SK-N-SH treated with all-trans-retinoic acid at 6 μM for 48 hours (cell line): ENCODE measurements at regions not wholly inside any gene's neighbourhood (a gene's known extent, or its start where the extent isn't known, plus 50 kb on each side); places are given as distances from the start of the nearest gene placed in this dataset.
A peak's percentile ranks its signal among the peaks of the same experiment; 100 is the strongest.

ENCODE experiments used
- ATAC-seq: fragments of 200-7000 bp; cut with Tn5 transposase; 3 replicates; pipeline ENCODE4 v1.9.1; 2020; ENCODE audit warnings: mild to moderate bottlenecking, moderate library complexity
- ARNTL ChIP-seq: fragments of 450-650 bp; formaldehyde crosslinking; IDR thresholded peaks from 2 replicates; pipeline ENCODE4 v1.5.0; 2020; ENCODE audit warnings: low read depth, mild to moderate bottlenecking, moderate library complexity, borderline replicate concordance
- BACH2 ChIP-seq: fragments of 250-450 bp; sonication (Bioruptor Pico); IDR thresholded peaks from 2 replicates; pipeline ENCODE4 v1.9.0; 2021; ENCODE audit warnings: mild to moderate bottlenecking, borderline replicate concordance
- CREB5 ChIP-seq: fragments of 250-450 bp; sonication (Bioruptor Pico); IDR thresholded peaks from 2 replicates; pipeline ENCODE4 v1.5.1; 2020; ENCODE audit warnings: low read depth, mild to moderate bottlenecking, moderate library complexity
- CSDC2 ChIP-seq: fragments of 250-450 bp; sonication (Bioruptor Pico); IDR thresholded peaks from 2 replicates; pipeline ENCODE4 v1.5.0; 2020; ENCODE audit warnings: mild to moderate bottlenecking, moderate library complexity
- CSRNP3 ChIP-seq: fragments of 250-450 bp; sonication (Bioruptor Pico); IDR thresholded peaks from 2 replicates; pipeline ENCODE4 v1.5.1; 2021; ENCODE audit warnings: mild to moderate bottlenecking, moderate library complexity
- ESRRG ChIP-seq: fragments of 250-450 bp; sonication (Bioruptor Pico); IDR thresholded peaks from 2 replicates; pipeline ENCODE4 v1.6.1; 2021; ENCODE audit warnings: mild to moderate bottlenecking
- GLIS3 ChIP-seq: fragments of 250-450 bp; sonication (Bioruptor Pico); IDR thresholded peaks from 2 replicates; pipeline ENCODE4 v1.5.0; 2020; ENCODE audit warnings: mild to moderate bottlenecking, moderate library complexity
- ISL1 ChIP-seq: fragments of 250-450 bp; sonication (Bioruptor Pico); IDR thresholded peaks from 2 replicates; pipeline ENCODE4 v2.1.2; 2022; ENCODE audit warnings: mild to moderate bottlenecking, moderate library complexity
- OSR1 ChIP-seq: fragments of 250-450 bp; sonication (Bioruptor Pico); IDR thresholded peaks from 2 replicates; pipeline ENCODE4 v1.8.0; 2022; ENCODE audit warnings: moderate library complexity, mild to moderate bottlenecking, inconsistent platforms
- PATZ1 ChIP-seq: fragments of 250-450 bp; sonication (Bioruptor Pico); IDR thresholded peaks from 2 replicates; pipeline ENCODE4 v1.8.0; 2020; ENCODE audit warnings: mild to moderate bottlenecking, moderate library complexity, borderline replicate concordance
- PPARA ChIP-seq: fragments of 250-450 bp; sonication (Bioruptor Pico); IDR thresholded peaks from 2 replicates; pipeline ENCODE4 v1.5.0; 2020; ENCODE audit warnings: mild to moderate bottlenecking, borderline replicate concordance
- RARB ChIP-seq: fragments of 250-450 bp; sonication (Bioruptor Pico); IDR thresholded peaks from 2 replicates; pipeline ENCODE4 v1.8.0; 2021; ENCODE audit warnings: mild to moderate bottlenecking, moderate library complexity
- SNAI2 ChIP-seq: fragments of 250-450 bp; sonication (Bioruptor Pico); IDR thresholded peaks from 2 replicates; pipeline ENCODE4 v1.5.0; 2020; ENCODE audit warnings: mild to moderate bottlenecking, moderate library complexity
- TCF4 ChIP-seq: fragments of 250-450 bp; sonication (Bioruptor Pico); IDR thresholded peaks from 2 replicates; pipeline ENCODE4 v1.8.0; 2021; ENCODE audit warnings: mild to moderate bottlenecking, moderate library complexity, borderline replicate concordance
- TSHZ2 ChIP-seq: fragments of 250-450 bp; sonication (Bioruptor Pico); IDR thresholded peaks from 2 replicates; pipeline ENCODE4 v1.5.0; 2020; ENCODE audit warnings: mild to moderate bottlenecking, moderate library complexity
- ZC3H10 ChIP-seq: fragments of 250-450 bp; sonication (Bioruptor Pico); IDR thresholded peaks from 2 replicates; pipeline ENCODE4 v1.5.1; 2021; ENCODE audit warnings: mild to moderate bottlenecking, moderate library complexity
- ZFP3 ChIP-seq: fragments of 250-450 bp; sonication (Bioruptor Pico); IDR thresholded peaks from 2 replicates; pipeline ENCODE4 v1.5.0; 2020; ENCODE audit warnings: mild to moderate bottlenecking, moderate library complexity
- ZFP30 ChIP-seq: fragments of 450-650 bp; formaldehyde crosslinking; IDR thresholded peaks from 2 replicates; pipeline ENCODE4 v1.5.0; 2022; ENCODE audit warnings: mild to moderate bottlenecking, moderate library complexity
- ZNF565 ChIP-seq: fragments of 450-650 bp; formaldehyde crosslinking; conservative IDR thresholded peaks from 2 replicates; pipeline ENCODE4 v1.5.0; 2020; ENCODE audit warnings: low read depth, mild to moderate bottlenecking, moderate library complexity
- ZNF8 ChIP-seq: fragments of 450-650 bp; formaldehyde crosslinking; IDR thresholded peaks from 2 replicates; pipeline ENCODE4 v1.5.0; 2020; ENCODE audit warnings: mild to moderate bottlenecking, moderate library complexity
- TF ChIP-seq, protein P1 (sequence below): fragments of 250-450 bp; sonication (Bioruptor Pico); IDR thresholded peaks from 2 replicates; pipeline ENCODE4 v1.8.0; 2021; ENCODE audit warnings: low read depth, mild to moderate bottlenecking, moderate library complexity, borderline replicate concordance

DNA sequence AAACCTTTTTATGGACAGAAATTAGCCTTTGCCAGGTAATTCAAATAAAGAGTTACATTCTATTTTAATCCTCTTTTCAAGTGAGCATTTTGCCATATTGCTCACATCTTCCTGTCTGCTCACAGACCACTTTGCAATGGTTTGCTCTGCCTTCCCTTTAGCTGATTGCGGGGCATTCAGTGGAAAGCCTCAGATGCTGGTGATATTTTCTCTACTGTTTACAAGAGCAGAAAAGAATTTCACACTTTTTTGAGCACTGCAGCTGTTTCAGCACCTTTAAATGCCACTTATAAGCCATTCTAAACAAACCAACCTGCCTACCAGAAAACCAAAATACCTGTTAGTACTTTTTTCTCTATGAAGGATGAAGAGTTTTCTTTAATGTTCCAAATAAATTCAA is 195.7 kb upstream of the LRIG3 start:
- no peak for TF ChIP-seq BACH2
- no peak for TF ChIP-seq TSHZ2 (CRISPR knock-in tag)
- TF ChIP-seq ZNF565 (CRISPR knock-in tag) = no peak
- no peak for TF ChIP-seq RARB
- TF ChIP-seq TCF4 = no peak
- no peak for TF ChIP-seq ZC3H10
- no peak for TF ChIP-seq ARNTL (CRISPR knock-in tag)
- TF ChIP-seq ZFP3 = no peak
- TF ChIP-seq ZFP30 (CRISPR knock-in tag) = no peak
- TF ChIP-seq CSRNP3 (CRISPR knock-in tag) = no peak
- TF ChIP-seq CSDC2 (CRISPR knock-in tag) = no peak
- no peak for TF ChIP-seq ESRRG
- no peak for TF ChIP-seq GLIS3 (CRISPR knock-in tag)
- TF ChIP-seq ISL1 (CRISPR knock-in tag) = no peak
- TF ChIP-seq, protein P1, sequence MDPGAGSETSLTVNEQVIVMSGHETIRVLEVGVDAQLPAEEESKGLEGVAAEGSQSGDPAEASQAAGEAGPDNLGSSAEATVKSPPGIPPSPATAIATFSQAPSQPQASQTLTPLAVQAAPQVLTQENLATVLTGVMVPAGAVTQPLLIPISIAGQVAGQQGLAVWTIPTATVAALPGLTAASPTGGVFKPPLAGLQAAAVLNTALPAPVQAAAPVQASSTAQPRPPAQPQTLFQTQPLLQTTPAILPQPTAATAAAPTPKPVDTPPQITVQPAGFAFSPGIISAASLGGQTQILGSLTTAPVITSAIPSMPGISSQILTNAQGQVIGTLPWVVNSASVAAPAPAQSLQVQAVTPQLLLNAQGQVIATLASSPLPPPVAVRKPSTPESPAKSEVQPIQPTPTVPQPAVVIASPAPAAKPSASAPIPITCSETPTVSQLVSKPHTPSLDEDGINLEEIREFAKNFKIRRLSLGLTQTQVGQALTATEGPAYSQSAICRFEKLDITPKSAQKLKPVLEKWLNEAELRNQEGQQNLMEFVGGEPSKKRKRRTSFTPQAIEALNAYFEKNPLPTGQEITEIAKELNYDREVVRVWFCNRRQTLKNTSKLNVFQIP = no peak
- no peak for ATAC-seq

DNA sequence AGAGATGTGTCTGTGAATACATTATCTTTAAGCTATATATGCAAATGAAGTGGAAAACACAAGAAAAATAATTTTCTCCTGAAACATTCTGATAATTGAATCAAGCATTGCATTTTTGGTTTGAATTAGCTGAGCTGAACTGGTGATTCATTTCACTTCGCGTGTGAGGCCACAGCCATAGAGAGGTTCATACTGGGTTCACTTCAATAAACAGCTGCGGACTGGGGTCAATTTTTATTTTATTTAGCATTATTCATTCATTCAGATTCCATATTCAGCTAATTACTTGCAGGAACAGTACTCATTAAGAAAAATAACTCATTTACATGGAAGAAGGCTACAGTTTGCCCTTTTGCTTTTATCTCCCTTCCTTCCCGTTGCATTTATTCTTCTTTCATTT is 195.2 kb upstream of the LRIG3 start:
- no peak for ATAC-seq
- TF ChIP-seq, protein P1 = no peak
- no peak for TF ChIP-seq RARB
- TF ChIP-seq ZNF8 (CRISPR knock-in tag) = no peak
- TF ChIP-seq ZNF565 (CRISPR knock-in tag) = no peak
- no peak for TF ChIP-seq PATZ1 (CRISPR knock-in tag)
- no peak for TF ChIP-seq OSR1 (CRISPR knock-in tag)
- no peak for TF ChIP-seq ARNTL (CRISPR knock-in tag)
- TF ChIP-seq GLIS3 (CRISPR knock-in tag) = no peak

- peak; percentile 97 for ATAC-seq
- TF ChIP-seq, protein P1 = no peak
- TF ChIP-seq TSHZ2 (CRISPR knock-in tag) (no peak), CREB5 (CRISPR knock-in tag) (no peak), ESRRG (no peak), PPARA (CRISPR knock-in tag) (no peak), OSR1 (CRISPR knock-in tag) (no peak), SNAI2 (no peak), BACH2 (no peak)
Measured at GRCh38 chr12:59113831-59114615, 193.7 kb upstream of the LRIG3 start.
